Retinal pigment epithelial cell (primary cell): ENCODE measurements at regions not wholly inside any gene's neighbourhood (a gene's known extent, or its start where the extent isn't known, plus 50 kb on each side); places are given as distances from the start of the nearest gene placed in this dataset.

Experiments used
- DNase-seq: peaks from one replicate; pipeline ENCODE4 v3.0.0-alpha.2; 2010; ENCODE audit warnings: low read depth
- H3K4me3 ChIP-seq: 2 replicates; pipeline ENCODE4 v1.5.1; 2011; ENCODE audit warnings: mild to moderate bottlenecking, low read length, control low read depth, moderate library complexity
- CTCF ChIP-seq: conservative IDR thresholded peaks from 2 replicates; pipeline ENCODE4 v1.5.1; 2011; ENCODE audit warnings: low read depth, low read length, control low read depth, inconsistent platforms

- no peak for TF ChIP-seq CTCF
- H3K4me3 ChIP-seq, result no peak overlapping the region
- DNase-seq, result no peak
Observed at GRCh38 chr3:66898155-66898554, 100.0 kb upstream of the KBTBD8 start.

- H3K4me3 ChIP-seq, result no peak overlapping the region
- no peak for TF ChIP-seq CTCF
- DNase-seq, result no peak
Observed at GRCh38 chr3:66904336-66904735, 93.8 kb upstream of the KBTBD8 start.

GRCh38 chr3:66904831-66905493, 93.1 kb upstream of the KBTBD8 start:
- DNase-seq, result no peak
- H3K4me3 ChIP-seq, result no peak overlapping the region
- no peak for TF ChIP-seq CTCF

- DNase-seq, result no peak
- H3K4me3 ChIP-seq, result no peak overlapping the region
- TF ChIP-seq CTCF, result no peak
Observed at GRCh38 chr3:66907136-66907535, 91.0 kb upstream of the KBTBD8 start.

GRCh38 chr3:66910266-66911055, 87.6 kb upstream of the KBTBD8 start:
- no peak overlapping the region for H3K4me3 ChIP-seq
- no peak for DNase-seq
- TF ChIP-seq CTCF, result no peak

- no peak for TF ChIP-seq CTCF
- H3K4me3 ChIP-seq, result no peak overlapping the region
- no peak for DNase-seq
Observed at GRCh38 chr3:66912306-66912705, 85.8 kb upstream of the KBTBD8 start.

GRCh38 chr3:66922058-66922457, 76.0 kb upstream of the KBTBD8 start:
- H3K4me3 ChIP-seq, result no peak overlapping the region
- no peak for TF ChIP-seq CTCF
- DNase-seq, result no peak
